ENCODE measurements at regions not wholly inside any gene's neighbourhood (a gene's known extent, or its start where the extent isn't known, plus 50 kb on each side); places are given as distances from the start of the nearest gene placed in this dataset.

DNA sequence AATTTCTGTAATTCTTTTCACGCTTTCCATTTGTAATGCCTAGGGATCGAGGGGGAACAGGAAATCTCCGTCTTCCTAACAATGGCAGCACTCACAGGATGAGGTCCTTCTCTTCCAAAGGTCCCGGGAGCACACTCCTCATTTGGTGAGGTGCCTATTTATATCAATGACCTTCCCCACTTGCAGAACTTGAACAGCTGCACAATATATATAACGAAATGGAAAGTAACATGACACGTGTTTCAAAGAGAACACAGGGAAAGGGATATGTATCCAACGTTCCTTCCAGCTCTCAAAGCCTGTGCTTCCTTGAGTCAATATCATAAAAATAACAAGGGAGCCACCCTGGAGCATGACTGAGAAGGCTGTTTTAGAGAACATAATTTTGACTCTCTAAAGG is 78.6 kb upstream of the RBM24 start:
- H3K4me1 ChIP-seq: no peaks in the 10 kb centered on the region
- 29 to 59% methylated on average over 6 of the region's 7 CpGs for WGBS, 2 donors (ENCODE audit: low coverage in 1 of 2)
- TF ChIP-seq POLR2AphosphoS5 (IDR thresholded peaks at IDR 0.05) (no peak), CTCF (IDR thresholded peaks at IDR 0.05) (no peak), POLR2A (IDR thresholded peaks at IDR 0.05) (no peak), EP300 (IDR thresholded peaks at IDR 0.05) (no peak)
- no peaks in the 10 kb centered on the region for H3K27me3 ChIP-seq
- peaks cover 0 to 11% (median 0%) of the 10 kb centered on the region in 3 donors for H3K9me3 ChIP-seq
- H3K4me3 ChIP-seq: no peak overlapping the region
- H3K36me3 ChIP-seq: no peaks in the 10 kb centered on the region
- no peak for ATAC-seq
- H3K27ac ChIP-seq: no peak overlapping the region

DNA sequence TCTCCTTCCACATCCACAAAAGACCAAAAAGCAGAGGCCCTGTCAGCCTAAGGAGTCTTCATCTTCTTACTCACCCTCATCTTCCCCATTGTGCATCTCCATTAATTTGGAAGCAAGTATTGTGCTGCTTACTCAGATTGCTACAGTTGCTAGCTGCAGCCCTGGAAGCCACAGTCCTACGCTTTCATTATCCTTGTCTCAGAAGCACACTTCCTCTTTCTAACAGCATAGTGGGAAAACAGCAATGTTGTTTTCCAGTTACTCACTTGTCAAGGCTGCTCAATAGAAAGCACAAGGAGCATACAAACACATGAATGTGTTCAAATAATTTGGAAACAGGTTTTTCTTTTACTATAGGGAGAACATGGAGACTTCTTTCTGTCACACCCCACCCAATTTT is 76.6 kb upstream of the RBM24 start:
- ATAC-seq: no peak
- no peaks in the 10 kb centered on the region for H3K36me3 ChIP-seq
- WGBS, 2 donors (ENCODE audit: low coverage in 1 of 2): 42 to 70% methylated on average over 1 of the region's 1 CpG
- TF ChIP-seq CTCF (IDR thresholded peaks at IDR 0.05) (no peak), POLR2AphosphoS5 (IDR thresholded peaks at IDR 0.05) (no peak), EP300 (IDR thresholded peaks at IDR 0.05) (no peak), POLR2A (IDR thresholded peaks at IDR 0.05) (no peak)
- no peaks in the 10 kb centered on the region for H3K27me3 ChIP-seq
- H3K9me3 ChIP-seq: peaks cover 0 to 11% (median 0%) of the 10 kb centered on the region in 3 donors
- no peak overlapping the region for H3K4me3 ChIP-seq
- H3K4me1 ChIP-seq: peaks cover 0 to 2% (median 0%) of the 10 kb centered on the region in 3 donors
- no peak overlapping the region for H3K27ac ChIP-seq

- Histone ChIP-seq H3K9me3 (peaks cover 0 to 11% (median 0%) of the 10 kb centered on the region in 3 donors), H3K27me3 (no peaks in the 10 kb centered on the region), H3K27ac (no peak overlapping the region), H3K4me1 (peaks cover 0 to 11% (median 0%) of the 10 kb centered on the region in 3 donors), H3K36me3 (no peaks in the 10 kb centered on the region), H3K4me3 (no peak overlapping the region)
- WGBS, 2 donors (ENCODE audit: low coverage in 1 of 2): 97% methylated on average over 10 of the region's 22 CpGs; no CpG with 5 or more reads in 1 of the 2 donors
- TF ChIP-seq CTCF (IDR thresholded peaks at IDR 0.05) (no peak), POLR2AphosphoS5 (IDR thresholded peaks at IDR 0.05) (no peak), POLR2A (IDR thresholded peaks at IDR 0.05) (no peak), EP300 (IDR thresholded peaks at IDR 0.05) (no peak)
- no peak for ATAC-seq
Observed at GRCh38 chr6:17206566-17207072, 74.5 kb upstream of the RBM24 start.

DNA sequence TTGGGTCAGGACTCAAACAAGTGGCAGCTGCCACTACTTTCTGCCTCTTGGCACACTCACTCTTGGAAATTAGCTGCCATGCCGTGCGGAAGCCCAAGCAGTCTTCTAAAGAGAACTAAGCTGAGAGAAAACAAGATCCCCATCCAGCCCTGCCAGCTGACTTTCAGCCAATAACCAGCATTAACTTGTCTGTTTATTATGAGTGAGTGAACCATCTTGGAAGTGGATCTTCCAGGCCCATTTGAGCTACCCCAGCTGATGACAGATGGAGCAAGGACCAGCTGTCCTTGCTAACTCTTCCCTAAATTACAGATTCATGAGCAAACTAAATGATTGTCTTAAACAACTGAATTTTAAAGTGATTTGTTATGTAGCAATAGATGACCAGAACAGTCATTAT is 73.9 kb upstream of the RBM24 start:
- Histone ChIP-seq H3K27me3 (no peaks in the 10 kb centered on the region), H3K4me1 (peaks cover 0 to 17% (median 0%) of the 10 kb centered on the region in 3 donors), H3K4me3 (no peak overlapping the region), H3K27ac (no peak overlapping the region), H3K36me3 (no peaks in the 10 kb centered on the region), H3K9me3 (peaks cover 0 to 11% (median 0%) of the 10 kb centered on the region in 3 donors)
- TF ChIP-seq POLR2A (IDR thresholded peaks at IDR 0.05) (no peak), CTCF (IDR thresholded peaks at IDR 0.05) (no peak), EP300 (IDR thresholded peaks at IDR 0.05) (no peak), POLR2AphosphoS5 (IDR thresholded peaks at IDR 0.05) (no peak)
- WGBS, 2 donors (ENCODE audit: low coverage in 1 of 2): 56% methylated on average over 2 of the region's 2 CpGs; no CpG with 5 or more reads in 1 of the 2 donors
- ATAC-seq: no peak

DNA sequence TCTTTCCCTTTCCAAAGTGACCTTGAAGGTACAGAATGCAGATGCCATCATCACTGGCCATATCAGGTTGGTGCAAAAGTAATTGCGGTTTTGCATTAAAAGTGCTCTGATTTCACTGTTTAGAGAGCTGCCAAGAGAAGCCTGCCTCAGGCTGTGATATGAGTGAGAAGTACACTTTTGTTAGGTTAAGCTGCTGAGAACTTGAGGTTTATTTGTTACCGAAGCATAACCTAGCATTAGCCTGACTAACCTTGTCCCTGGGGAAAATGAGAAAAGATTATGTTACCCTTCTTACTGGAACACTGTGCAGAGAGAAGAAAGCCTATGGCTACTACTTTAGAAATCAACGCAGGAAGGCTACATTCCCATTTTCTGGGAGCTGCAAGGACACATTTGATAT is 70.5 kb upstream of the RBM24 start:
- H3K36me3 ChIP-seq: no peaks in the 10 kb centered on the region
- no peak overlapping the region for H3K4me3 ChIP-seq
- no peak for ATAC-seq
- peaks cover 0 to 37% (median 2%) of the 10 kb centered on the region in 3 donors for H3K4me1 ChIP-seq
- WGBS, 2 donors (ENCODE audit: low coverage in 1 of 2): 95 to 100% methylated on average over 3 of the region's 3 CpGs
- peaks cover 0 to 11% (median 0%) of the 10 kb centered on the region in 3 donors for H3K9me3 ChIP-seq
- no peak for TF ChIP-seq POLR2A (IDR thresholded peaks at IDR 0.05)
- no peak for TF ChIP-seq CTCF (IDR thresholded peaks at IDR 0.05)
- TF ChIP-seq POLR2AphosphoS5 (IDR thresholded peaks at IDR 0.05): no peak
- H3K27ac ChIP-seq: no peak overlapping the region
- no peaks in the 10 kb centered on the region for H3K27me3 ChIP-seq
